Mesendoderm (in vitro differentiated cells): ENCODE measurements at regions not wholly inside any gene's neighbourhood (a gene's known extent, or its start where the extent isn't known, plus 50 kb on each side); places are given as distances from the start of the nearest gene placed in this dataset.

ENCODE experiments used
- DNase-seq: peaks from one replicate; pipeline ENCODE4 v3.0.0; 2013
- H2AK5ac ChIP-seq: 2 replicates; pipeline ENCODE4 v1.6.1; 2013; ENCODE audit warnings: low read length, inconsistent platforms
- H2BK120ac ChIP-seq: 2 replicates; pipeline ENCODE4 v1.6.1; 2013; ENCODE audit warnings: low read depth, mild to moderate bottlenecking, low read length, moderate library complexity, mixed read lengths
- H2BK15ac ChIP-seq: replicated peaks from 2 replicates; pipeline ENCODE4 v1.6.1; 2013; ENCODE audit warnings: low read depth, mild to moderate bottlenecking, moderate library complexity
- H2BK5ac ChIP-seq: 2 replicates; pipeline ENCODE4 v1.6.1; 2013; ENCODE audit warnings: low read length, inconsistent platforms
- H3K18ac ChIP-seq: 2 replicates; pipeline ENCODE4 v1.6.1; 2013; ENCODE audit warnings: mild to moderate bottlenecking, low read length, mixed read lengths
- H3K23ac ChIP-seq: one replicate; pipeline ENCODE4 v1.6.1; 2013; ENCODE audit warnings: low read length
- H3K27ac ChIP-seq: 2 replicates; pipeline ENCODE4 v1.5.1; 2013; ENCODE audit warnings: low read depth, mild to moderate bottlenecking, inconsistent platforms, low read length, moderate library complexity
- H3K27me3 ChIP-seq: 2 replicates; pipeline ENCODE4 v1.6.1; 2013; ENCODE audit warnings: low read length, control low read depth, mild to moderate bottlenecking, inconsistent platforms; ENCODE audit not compliant: insufficient read depth, poor library complexity
- H3K36me3 ChIP-seq: 2 replicates; pipeline ENCODE4 v1.6.1; 2013; ENCODE audit warnings: low read length, inconsistent platforms; ENCODE audit not compliant: control insufficient read depth, insufficient read depth
- H3K4ac ChIP-seq: one replicate; pipeline ENCODE4 v1.6.1; 2013; ENCODE audit warnings: low read depth, mild to moderate bottlenecking, low read length, moderate library complexity
- H3K4me1 ChIP-seq: 2 replicates; pipeline ENCODE4 v1.6.1; 2013; ENCODE audit warnings: low read depth, low read length, inconsistent platforms; ENCODE audit not compliant: control insufficient read depth
- H3K4me2 ChIP-seq: 2 replicates; pipeline ENCODE4 v1.6.1; 2013; ENCODE audit warnings: low read length
- H3K4me3 ChIP-seq: 2 replicates; pipeline ENCODE4 v1.5.1; 2013; ENCODE audit warnings: mild to moderate bottlenecking, low read length
- H3K56ac ChIP-seq: one replicate; pipeline ENCODE4 v1.6.1; 2013; ENCODE audit warnings: low read length
- H3K79me1 ChIP-seq: 2 replicates; pipeline ENCODE4 v1.6.1; 2013; ENCODE audit warnings: low read length, inconsistent platforms
- H3K79me2 ChIP-seq: 2 replicates; pipeline ENCODE4 v1.6.1; 2013; ENCODE audit warnings: mild to moderate bottlenecking, low read length; ENCODE audit not compliant: control insufficient read depth, insufficient read depth
- H3K9ac ChIP-seq: 2 replicates; pipeline ENCODE4 v1.6.1; 2013; ENCODE audit warnings: low read length, inconsistent platforms
- H4K5ac ChIP-seq: one replicate; pipeline ENCODE4 v1.6.1; 2013; ENCODE audit warnings: low read length
- H4K8ac ChIP-seq: one replicate; pipeline ENCODE4 v1.6.1; 2013; ENCODE audit warnings: low read depth, mild to moderate bottlenecking, control low read depth, low read length, moderate library complexity
- WGBS: extraction: QIAGEN DNeasy Blood & Tissue Kit; methylation state at CpG from one replicate; pipeline ENCODE4 v1.1.7; 2013; ENCODE audit warnings: low lambda C conversion rate, missing lambda C conversion rate; ENCODE audit not compliant: insufficient coverage; ENCODE audit errors: extremely low coverage; 5-methylcytosine and 5-hydroxymethylcytosine counted together

DNA sequence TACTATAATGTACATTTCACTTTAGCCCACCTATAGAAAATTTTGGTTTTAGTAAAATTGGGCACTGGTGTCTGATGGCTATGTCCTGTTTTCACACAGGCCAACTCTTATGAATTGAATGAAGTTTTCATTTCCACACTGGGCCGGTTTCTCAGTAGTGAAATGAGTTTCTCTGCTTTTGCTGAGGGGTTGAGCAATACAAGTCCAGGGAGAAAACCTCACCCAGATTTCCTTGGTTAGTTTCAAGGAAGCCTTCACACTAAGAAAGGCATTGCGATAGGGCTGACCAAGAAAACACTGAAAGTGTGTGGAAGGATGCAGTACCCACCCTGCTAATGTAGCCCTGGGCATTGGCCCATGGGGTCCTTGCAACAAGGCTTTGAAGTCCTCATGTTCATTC, 331.5 kb upstream of the CFAP20DC start:
- H2AK5ac ChIP-seq, result no peak overlapping the region
- no peaks in the 10 kb centered on the region for H3K4me1 ChIP-seq
- no CpG with 5 or more reads among the region's 2 CpGs for whole genome bisulfite sequencing
- H2BK120ac ChIP-seq, result no peak overlapping the region
- H3K4me2 ChIP-seq, result no peak overlapping the region
- H3K23ac ChIP-seq, result no peak overlapping the region
- H4K5ac ChIP-seq, result no peak overlapping the region
- no peak overlapping the region for H4K8ac ChIP-seq
- H3K18ac ChIP-seq, result no peak overlapping the region
- no peak overlapping the region for H3K4ac ChIP-seq
- H3K79me2 ChIP-seq, result no peaks in the 10 kb centered on the region
- H3K36me3 ChIP-seq, result no peaks in the 10 kb centered on the region
- no peak overlapping the region for H3K27ac ChIP-seq
- no peaks in the 10 kb centered on the region for H3K79me1 ChIP-seq
- H3K27me3 ChIP-seq, result no peaks in the 10 kb centered on the region
- DNase-seq, result no peak
- no peak overlapping the region for H3K4me3 ChIP-seq
- H2BK15ac ChIP-seq, result no peak overlapping the region
- no peak overlapping the region for H3K9ac ChIP-seq
- H2BK5ac ChIP-seq, result no peak overlapping the region
- H3K56ac ChIP-seq, result no peak overlapping the region

DNA sequence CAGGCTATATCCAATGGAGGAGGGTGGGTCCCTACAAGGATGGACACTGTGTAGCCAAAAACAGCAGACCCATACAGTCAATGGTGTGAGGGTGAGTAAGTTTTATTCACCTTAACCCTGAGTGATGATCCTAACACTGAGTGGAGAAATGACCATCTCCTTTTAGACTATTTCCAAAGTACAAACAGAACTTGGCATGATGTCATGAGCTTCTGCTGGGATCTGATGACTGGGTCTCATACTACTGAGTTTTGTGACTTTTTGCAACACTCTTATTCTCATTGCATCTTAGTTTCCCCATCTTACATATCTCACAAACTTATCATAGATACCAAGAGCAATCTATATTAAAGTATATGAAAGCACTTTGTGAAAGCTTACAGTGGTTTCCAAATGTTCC, 330.3 kb upstream of the CFAP20DC start:
- no peaks in the 10 kb centered on the region for H3K36me3 ChIP-seq
- no peak overlapping the region for H3K18ac ChIP-seq
- H2AK5ac ChIP-seq, result no peak overlapping the region
- no peak overlapping the region for H3K4me2 ChIP-seq
- no peaks in the 10 kb centered on the region for H3K79me1 ChIP-seq
- no peak overlapping the region for H4K8ac ChIP-seq
- no peaks in the 10 kb centered on the region for H3K27me3 ChIP-seq
- no peaks in the 10 kb centered on the region for H3K4me1 ChIP-seq
- no peak overlapping the region for H3K9ac ChIP-seq
- no peak overlapping the region for H3K23ac ChIP-seq
- no peak overlapping the region for H2BK15ac ChIP-seq
- H2BK5ac ChIP-seq, result no peak overlapping the region
- no peak overlapping the region for H2BK120ac ChIP-seq
- no peak overlapping the region for H3K56ac ChIP-seq
- H3K27ac ChIP-seq, result no peak overlapping the region
- H3K4ac ChIP-seq, result no peak overlapping the region
- no peak for DNase-seq
- H4K5ac ChIP-seq, result no peak overlapping the region
- H3K4me3 ChIP-seq, result no peak overlapping the region
- no peaks in the 10 kb centered on the region for H3K79me2 ChIP-seq

DNA sequence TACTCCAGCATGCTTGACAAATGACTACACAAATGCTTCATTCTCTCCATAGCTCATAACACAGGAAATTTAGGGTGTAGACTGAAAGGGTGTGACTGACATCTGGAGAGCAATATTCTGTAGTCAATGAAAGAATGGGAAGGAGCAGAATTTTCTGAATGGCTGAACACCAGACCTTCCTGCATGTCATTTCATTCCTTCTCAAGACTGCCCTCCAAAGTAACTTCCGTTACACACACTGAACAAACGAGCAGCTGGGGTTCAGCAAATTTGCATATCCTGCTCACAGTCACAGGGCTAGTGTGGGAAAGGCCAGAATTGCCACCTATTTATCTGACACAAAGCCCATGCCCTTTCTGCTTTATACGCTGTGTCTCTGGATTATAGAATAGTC, 325.0 kb upstream of the CFAP20DC start:
- Histone ChIP-seq H3K27me3 (no peaks in the 10 kb centered on the region), H3K36me3 (no peaks in the 10 kb centered on the region), H3K79me2 (no peaks in the 10 kb centered on the region), H2BK120ac (no peak overlapping the region), H2BK5ac (no peak overlapping the region), H3K56ac (no peak overlapping the region), H2BK15ac (no peak overlapping the region), H3K9ac (no peak overlapping the region), H3K4me3 (no peak overlapping the region), H3K4ac (no peak overlapping the region), H4K5ac (no peak overlapping the region), H3K79me1 (no peaks in the 10 kb centered on the region), H3K27ac (no peak overlapping the region), H3K18ac (no peak overlapping the region), H3K23ac (no peak overlapping the region), H3K4me2 (no peak overlapping the region), H2AK5ac (no peak overlapping the region), H4K8ac (no peak overlapping the region), H3K4me1 (no peaks in the 10 kb centered on the region)
- no CpG with 5 or more reads among the region's 3 CpGs for WGBS
- DNase-seq, result peak; percentile 11

DNA sequence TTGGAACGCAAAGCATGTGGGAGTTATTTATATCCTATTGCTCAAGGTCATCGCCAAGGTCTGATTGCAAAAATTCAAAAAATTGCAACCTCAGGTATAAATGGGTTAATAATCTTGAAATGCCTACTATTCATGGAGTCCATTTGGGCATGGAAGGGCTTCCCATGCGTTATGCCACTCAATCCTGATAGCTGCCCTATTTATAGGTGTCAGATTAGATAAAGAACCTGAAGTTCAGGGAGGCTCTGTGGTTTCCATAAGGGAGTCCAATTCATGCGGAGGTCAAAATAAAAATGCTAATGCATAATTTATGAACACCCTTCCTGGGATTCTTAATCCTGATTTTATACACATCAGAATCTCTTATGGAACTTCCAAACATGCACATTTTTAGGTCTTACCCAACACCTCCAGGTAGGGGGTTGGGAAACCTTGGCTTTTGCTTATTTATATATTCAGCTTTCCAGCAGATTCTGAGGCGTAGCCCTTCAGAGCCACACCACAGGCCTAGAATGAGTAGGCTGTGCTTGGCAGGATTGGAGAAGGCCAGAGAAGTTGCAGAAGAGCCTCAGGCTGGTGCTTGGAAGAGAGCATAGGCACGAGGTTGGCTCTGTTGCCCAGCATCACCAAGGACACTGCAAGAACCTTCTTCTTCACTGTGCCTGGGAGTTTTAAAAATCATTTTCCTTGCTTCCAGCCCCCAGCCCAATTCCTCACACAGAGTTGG, 324.4 kb upstream of the CFAP20DC start:
- no peak overlapping the region for H3K56ac ChIP-seq
- H3K36me3 ChIP-seq, result no peaks in the 10 kb centered on the region
- no peak overlapping the region for H3K4ac ChIP-seq
- no peak overlapping the region for H3K4me2 ChIP-seq
- no peaks in the 10 kb centered on the region for H3K27me3 ChIP-seq
- H4K8ac ChIP-seq, result no peak overlapping the region
- no peak overlapping the region for H2BK120ac ChIP-seq
- no peak overlapping the region for H2BK15ac ChIP-seq
- H3K23ac ChIP-seq, result no peak overlapping the region
- H4K5ac ChIP-seq, result no peak overlapping the region
- no peaks in the 10 kb centered on the region for H3K4me1 ChIP-seq
- no peak for DNase-seq
- no peak overlapping the region for H2BK5ac ChIP-seq
- no peak overlapping the region for H3K27ac ChIP-seq
- no peak overlapping the region for H2AK5ac ChIP-seq
- H3K9ac ChIP-seq, result no peak overlapping the region
- no CpG with 5 or more reads among the region's 6 CpGs for WGBS
- no peaks in the 10 kb centered on the region for H3K79me2 ChIP-seq
- H3K79me1 ChIP-seq, result no peaks in the 10 kb centered on the region
- no peak overlapping the region for H3K18ac ChIP-seq
- H3K4me3 ChIP-seq, result no peak overlapping the region

DNA sequence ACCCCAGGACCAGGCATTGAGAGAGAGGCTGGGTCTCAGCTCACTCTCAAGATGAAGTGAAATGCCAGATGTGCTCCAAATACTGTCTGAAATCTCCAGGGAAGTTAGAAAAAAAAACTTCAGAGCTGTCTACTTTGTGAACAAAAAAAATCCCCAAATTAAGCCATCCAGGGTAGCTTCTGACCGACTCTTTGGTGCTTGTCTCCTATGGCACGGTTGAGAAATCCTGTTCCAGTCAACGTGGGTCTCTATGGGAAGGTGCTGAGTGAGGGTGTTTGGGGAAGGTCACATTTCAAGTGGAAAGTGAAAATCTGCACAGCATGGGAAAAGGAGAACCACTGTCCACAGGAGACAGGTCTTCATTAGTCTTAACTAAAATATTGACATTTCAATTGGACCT, 322.5 kb upstream of the CFAP20DC start:
- Histone ChIP-seq H3K4me3 (no peak overlapping the region), H3K9ac (no peak overlapping the region), H4K5ac (no peak overlapping the region), H3K79me2 (no peaks in the 10 kb centered on the region), H3K79me1 (no peaks in the 10 kb centered on the region), H3K27me3 (no peaks in the 10 kb centered on the region), H3K27ac (no peak overlapping the region), H3K4me1 (no peaks in the 10 kb centered on the region), H2AK5ac (no peak overlapping the region), H2BK5ac (no peak overlapping the region), H2BK15ac (no peak overlapping the region), H3K18ac (no peak overlapping the region), H2BK120ac (no peak overlapping the region), H3K4me2 (no peak overlapping the region), H4K8ac (no peak overlapping the region), H3K36me3 (no peaks in the 10 kb centered on the region), H3K23ac (no peak overlapping the region), H3K4ac (no peak overlapping the region), H3K56ac (no peak overlapping the region)
- no peak for DNase-seq
- no CpG with 5 or more reads among the region's 3 CpGs for WGBS
